ENCODE measurements at regions not wholly inside any gene's neighbourhood (a gene's known extent, or its start where the extent isn't known, plus 50 kb on each side); places are given as distances from the start of the nearest gene placed in this dataset.

GRCh38 chr1:47515164-47515789 lies 77.4 kb downstream of the FOXD2 start:
- no peak for TF ChIP-seq POLR2AphosphoS5 (IDR thresholded peaks at IDR 0.05)
- TF ChIP-seq POLR2A (IDR thresholded peaks at IDR 0.05) = no peak
- no peak for TF ChIP-seq CTCF (IDR thresholded peaks at IDR 0.05 in 8 of 11, conservative IDR thresholded peaks at IDR 0.05 in 3 of 11)
- no peaks in the 10 kb centered on the region for H3K36me3 ChIP-seq
- peaks cover 0 to 54% (median 5%) of the 10 kb centered on the region in 7 donors for H3K27me3 ChIP-seq (replicated peaks in 1 of 7)
- DNase-seq = peak; percentile 7
- H3K27ac ChIP-seq = no peak overlapping the region
- intact Hi-C loops (cut with DNase I; ENCODE audit: low total_unique reads) = no loop called here
- no peak overlapping the region for H3K4me3 ChIP-seq
- WGBS, 5 donors = 73 to 88% (median 83%) methylated on average over 8 of the region's 8 CpGs
- H3K9me3 ChIP-seq = peaks cover 0 to 14% (median 7%) of the 10 kb centered on the region in 8 donors
- H3K4me1 ChIP-seq = no peaks in the 10 kb centered on the region

GRCh38 chr1:47517946-47518345 lies 80.1 kb downstream of the FOXD2 start:
- Histone ChIP-seq H3K4me3 (no peak overlapping the region), H3K9me3 (peaks cover 0 to 14% (median 7%) of the 10 kb centered on the region in 8 donors)

GRCh38 chr1:47519491-47519890 lies 81.6 kb downstream of the FOXD2 start:
- H3K4me1 ChIP-seq = no peaks in the 10 kb centered on the region
- no peak for TF ChIP-seq CTCF (IDR thresholded peaks at IDR 0.05 in 8 of 11, conservative IDR thresholded peaks at IDR 0.05 in 3 of 11)
- no peak for TF ChIP-seq POLR2A (IDR thresholded peaks at IDR 0.05)
- TF ChIP-seq POLR2AphosphoS5 (IDR thresholded peaks at IDR 0.05) = no peak
- H3K27ac ChIP-seq = no peak overlapping the region
- H3K4me3 ChIP-seq = no peak overlapping the region
- DNase-seq = no peak
- intact Hi-C loops (cut with DNase I; ENCODE audit: low total_unique reads) = no loop called here
- 83 to 94% (median 88%) methylated on average over 4 of the region's 4 CpGs for WGBS, 5 donors
- H3K9me3 ChIP-seq = peaks cover 0 to 4% (median 1%) of the 10 kb centered on the region in 8 donors
- no peaks in the 10 kb centered on the region for H3K36me3 ChIP-seq
- H3K27me3 ChIP-seq (replicated peaks in 1 of 7) = peaks cover 0 to 56% (median 0%) of the 10 kb centered on the region in 7 donors

More at GRCh38 chr1:47517946-47518345, 80.1 kb downstream of the FOXD2 start:
- intact Hi-C loops (cut with DNase I; ENCODE audit: low total_unique reads) = no loop called here
- 38 to 59% (median 49%) methylated on average over 2 of the region's 2 CpGs for WGBS, 5 donors
- DNase-seq = no peak
- Histone ChIP-seq H3K36me3 (no peaks in the 10 kb centered on the region), H3K27ac (no peak overlapping the region), H3K4me1 (no peaks in the 10 kb centered on the region), H3K27me3 (replicated peaks in 1 of 7) (peaks cover 0 to 47% (median 0%) of the 10 kb centered on the region in 7 donors)
- TF ChIP-seq POLR2AphosphoS5 (IDR thresholded peaks at IDR 0.05) = no peak
- no peak for TF ChIP-seq CTCF (IDR thresholded peaks at IDR 0.05 in 8 of 11, conservative IDR thresholded peaks at IDR 0.05 in 3 of 11)
- no peak for TF ChIP-seq POLR2A (IDR thresholded peaks at IDR 0.05)

- intact Hi-C loops (cut with DNase I; ENCODE audit: low total_unique reads) = no loop called here
- H3K27ac ChIP-seq = no peak overlapping the region
- no peak for DNase-seq
- no peaks in the 10 kb centered on the region for H3K9me3 ChIP-seq
- peaks cover 0 to 60% (median 0%) of the 10 kb centered on the region in 7 donors for H3K27me3 ChIP-seq (replicated peaks in 1 of 7)
- no peaks in the 10 kb centered on the region for H3K36me3 ChIP-seq
- H3K4me1 ChIP-seq = no peaks in the 10 kb centered on the region
- TF ChIP-seq CTCF (IDR thresholded peaks at IDR 0.05 in 8 of 11, conservative IDR thresholded peaks at IDR 0.05 in 3 of 11) (no peak), POLR2A (IDR thresholded peaks at IDR 0.05) (no peak)
- WGBS, 5 donors = 76 to 93% (median 84%) methylated on average over 2 to 3 of the region's 3 CpGs
- no peak overlapping the region for H3K4me3 ChIP-seq
These were observed 82.1 kb downstream of the FOXD2 start for GRCh38 chr1:47519971-47520370.
